K562 (cell line): ENCODE measurements at regions not wholly inside any gene's neighbourhood (a gene's known extent, or its start where the extent isn't known, plus 50 kb on each side); places are given as distances from the start of the nearest gene placed in this dataset.

Source experiments
- ATAC-seq: fragments of 200-7000 bp; cut with Tn5 transposase; 3 replicates; pipeline ENCODE4 v1.9.1; 2020; ENCODE audit warnings: moderate library complexity
- BruUV-seq: library from RNA; stranded (reverse); fragments of 400-500 nt; replicated peaks from 2 replicates; lab custom pipeline; 2021; lab: Mats Ljungman, UMichigan
- CTCF ChIA-PET: fragments of 300-600 bp; formaldehyde crosslinking; extraction: SDS; loops from one replicate; lab custom pipeline; 2021; ENCODE audit warnings: low intra/inter-chr PET ratio; lab: Yijun Ruan, JAX
- POLR2A ChIA-PET: fragments of 300-600, 350-650 bp; sonication (Branson Sonifier 250); formaldehyde crosslinking; extraction: SDS; loops from one replicate; lab custom pipeline; 2021; ENCODE audit warnings: antibody characterized with exemption, inconsistent platforms; lab: Yijun Ruan, JAX
- DNase-seq, 4 experiments: peaks; one replicate each; pipeline versions ENCODE4 v3.0.0 to v3.0.0-alpha.2; 2011 to 2018; ENCODE audit warnings: low spot score in 3 of 4, mixed read lengths in 3 of 4; ENCODE audit errors: extremely low read depth in 1 of 4
- FAIRE-seq: peaks from 2 replicates; lab custom pipeline; 2011; peaks lifted over from hg19 to GRCh38; lab: Jason Lieb, UNC
- H2AFZ ChIP-seq: 2 replicates; pipeline ENCODE4 v1.6.0; 2011; ENCODE audit warnings: low read depth, low read length, control low read depth, inconsistent platforms
- H3K27ac ChIP-seq: fragments of 200-600 bp; 3 replicates; pipeline ENCODE4 v1.8.0; 2011; ENCODE audit warnings: low read depth, mild to moderate bottlenecking, control low read depth, inconsistent platforms, low read length, moderate library complexity, mixed read lengths; ENCODE audit errors: extremely low read depth
- H3K27me3 ChIP-seq, 2 experiments: fragments of 300-600 bp in 1 of 2; 2 replicates in 1 of 2; 3 replicates in 1 of 2; pipeline versions ENCODE4 v1.6.0 to v1.8.0; 2011; ENCODE audit warnings: inconsistent platforms in 2 of 2, low read length in 2 of 2, mild to moderate bottlenecking in 1 of 2, mixed read lengths in 1 of 2, moderate library complexity in 1 of 2; ENCODE audit not compliant: control insufficient read depth in 2 of 2, insufficient read depth in 2 of 2
- H3K36me3 ChIP-seq: fragments of 300-600 bp; 3 replicates; pipeline ENCODE4 v1.8.0; 2011; ENCODE audit warnings: mild to moderate bottlenecking, low read length, inconsistent platforms; ENCODE audit not compliant: control insufficient read depth, insufficient read depth
- H3K4me1 ChIP-seq, 2 experiments: fragments of 200-600 bp in 1 of 2; replicated peaks in 1 of 2; 2 replicates in 1 of 2; 3 replicates in 1 of 2; pipeline versions ENCODE4 v1.5.1 to v1.8.0; 2011; ENCODE audit warnings: inconsistent platforms in 2 of 2, low read length in 2 of 2, mild to moderate bottlenecking in 1 of 2, mixed read lengths in 1 of 2, moderate library complexity in 1 of 2; ENCODE audit not compliant: control insufficient read depth in 2 of 2, insufficient read depth in 2 of 2
- H3K4me2 ChIP-seq: 2 replicates; pipeline ENCODE4 v1.6.1; 2011; ENCODE audit warnings: low read length, control low read depth, inconsistent platforms, mixed read lengths; ENCODE audit not compliant: insufficient read depth
- H3K4me3 ChIP-seq: fragments of 200-600 bp; sonication (generic), shearing (Covaris generic); 2 replicates; pipeline ENCODE4 v1.5.1; 2016; ENCODE audit warnings: control low read depth, inconsistent platforms
- H3K79me2 ChIP-seq: fragments of 200-600 bp; 3 replicates; pipeline ENCODE4 v1.8.0; 2011; ENCODE audit warnings: low read length, inconsistent platforms; ENCODE audit not compliant: control insufficient read depth, insufficient read depth
- H3K9ac ChIP-seq, 2 experiments: 2 replicates each; pipeline versions ENCODE4 v1.6.0 to v1.6.1; 2011; ENCODE audit warnings: low read depth in 2 of 2, low read length in 2 of 2, control low read depth in 1 of 2, inconsistent platforms in 1 of 2, mild to moderate bottlenecking in 1 of 2, mixed read lengths in 1 of 2; ENCODE audit not compliant: insufficient read depth in 1 of 2
- H3K9me1 ChIP-seq: one replicate; pipeline ENCODE4 v1.6.0; 2011; ENCODE audit warnings: inconsistent platforms, mild to moderate bottlenecking, low read length, moderate library complexity; ENCODE audit not compliant: control insufficient read depth, insufficient read depth
- H3K9me3 ChIP-seq: replicated peaks from 2 replicates; pipeline ENCODE4 v1.5.1; 2011; ENCODE audit warnings: low read depth, low read length, inconsistent platforms; ENCODE audit not compliant: control insufficient read depth, insufficient read depth
- H4K20me1 ChIP-seq: replicated peaks from 2 replicates; pipeline ENCODE4 v1.6.1; 2011; ENCODE audit warnings: low read length, inconsistent platforms, mixed read lengths; ENCODE audit not compliant: control insufficient read depth, insufficient read depth
- CLOCK ChIP-seq: fragments of 250-450 bp; sonication (Bioruptor Pico); IDR thresholded peaks from 2 replicates; pipeline ENCODE4 v1.4.0; 2020; ENCODE audit warnings: mild to moderate bottlenecking, moderate library complexity, borderline replicate concordance
- EZH2 ChIP-seq: IDR thresholded peaks from 2 replicates; pipeline ENCODE4 v1.6.1; 2012; ENCODE audit warnings: low read depth, mild to moderate bottlenecking, inconsistent platforms, low read length, borderline replicate concordance
- HCFC1 ChIP-seq: IDR thresholded peaks from 2 replicates; pipeline ENCODE4 v1.6.1; 2012; ENCODE audit warnings: low read depth, low read length, improper control_type of control experiment
- SFPQ ChIP-seq: fragments of 200-400 bp; formaldehyde crosslinking; IDR thresholded peaks from 2 replicates; pipeline ENCODE4 v1.6.1; 2017; ENCODE audit warnings: mild to moderate bottlenecking, low read depth, low read length, moderate library complexity
- WGBS: fragments of 100-300 bp; shearing (Covaris generic); methylation state at CpG from one replicate; pipeline ENCODE4 v1.1.6; 2016; ENCODE audit warnings: low coverage, mixed read lengths; ENCODE audit not compliant: insufficient coverage; ENCODE audit errors: missing lambda C conversion rate; 5-methylcytosine and 5-hydroxymethylcytosine counted together
- in situ Hi-C: fragments of 300-500 bp; cut with MboI; formaldehyde crosslinking; loops from 4 replicates; pipeline ENCODE4 v1.15.0; 2018; ENCODE audit warnings: inconsistent platforms, mixed read lengths
- intact Hi-C: fragments of 100-400 bp; cut with micrococcal nuclease; formaldehyde crosslinking; loops from 2 replicates; pipeline ENCODE4 v1.14.2; 2022

GRCh38 chr5:8726383-8727036, 819.4 kb downstream of the SEMA5A start:
- intact Hi-C loops, result no loop called here
- WGBS, result under 1% methylated on average over 11 of the region's 11 CpGs
- BruUV-seq, result no TSS peak

More at GRCh38 chr5:8726383-8727036, 819.4 kb downstream of the SEMA5A start:
- CTCF ChIA-PET, result no interaction called here
- Histone ChIP-seq H3K9ac (no peak overlapping the region), H2AFZ (no peak overlapping the region), H3K4me2 (no peak overlapping the region), H3K36me3 (no peaks in the 10 kb centered on the region), H3K4me3 (no peak overlapping the region), H3K79me2 (no peaks in the 10 kb centered on the region), H3K9me1 (no peaks in the 10 kb centered on the region), H3K27ac (no peak overlapping the region), H3K4me1 (no peaks in the 10 kb centered on the region), H4K20me1 (no peaks in the 10 kb centered on the region), H3K9me3 (no peaks in the 10 kb centered on the region)
- in situ Hi-C loops, result no loop called here
- DNase-seq (no peak), FAIRE-seq (no peak)
- TF ChIP-seq CLOCK (CRISPR knock-in tag) (no peak), HCFC1 (no peak), SFPQ (no peak), EZH2 (no peak)
- TF ChIP-seq, all 486 proteins: peak for 0
- POLR2A ChIA-PET, result no interaction called here
- ATAC-seq, result no peak
- H3K27me3 ChIP-seq, result no peaks in the 10 kb centered on the region
